K562 (cell line): ENCODE measurements at regions not wholly inside any gene's neighbourhood (a gene's known extent, or its start where the extent isn't known, plus 50 kb on each side); places are given as distances from the start of the nearest gene placed in this dataset.
A peak's percentile ranks its signal among the peaks of the same experiment; 100 is the strongest.

Source experiments
- CCNT2 ChIP-seq: IDR thresholded peaks from 2 replicates; pipeline ENCODE4 v1.6.1; 2011; ENCODE audit warnings: borderline replicate concordance, low read depth, mild to moderate bottlenecking, moderate library complexity, mixed read lengths, low read length; ENCODE audit not compliant: insufficient read length; ENCODE audit errors: extremely low read depth
- EP300 ChIP-seq: IDR thresholded peaks from 2 replicates; pipeline ENCODE4 v1.6.1; 2012; ENCODE audit warnings: low read length, improper control_type of control experiment
- FOXA3 ChIP-seq, 2 experiments: fragments of 450-650 bp in 1 of 2; sonication (generic) in 1 of 2; formaldehyde crosslinking; IDR thresholded peaks in 1 of 2; conservative IDR thresholded peaks in 1 of 2; 2 replicates each; pipeline versions ENCODE4 v1.4.0 to v1.8.0; 2020 to 2022; ENCODE audit warnings: mild to moderate bottlenecking in 2 of 2, missing genetic modification reagents in 1 of 2
- HDAC2 ChIP-seq: fragments of 450-650 bp; IDR thresholded peaks from 2 replicates; pipeline ENCODE4 v1.6.1; 2016; ENCODE audit warnings: mild to moderate bottlenecking
- MGA ChIP-seq: fragments of 450-650 bp; IDR thresholded peaks from 2 replicates; pipeline ENCODE4 v1.6.1; 2016; ENCODE audit warnings: mild to moderate bottlenecking, moderate library complexity
- NCOR1 ChIP-seq: fragments of 450-650 bp; IDR thresholded peaks from 2 replicates; pipeline ENCODE4 v1.6.1; 2016; ENCODE audit warnings: mild to moderate bottlenecking, moderate library complexity
- TCF3 ChIP-seq: sonication (generic); formaldehyde crosslinking; IDR thresholded peaks from 2 replicates; pipeline ENCODE4 v1.4.0; 2020; ENCODE audit warnings: mild to moderate bottlenecking, missing genetic modification reagents
- TRIM24 ChIP-seq, 2 experiments: fragments of 450-650 bp; IDR thresholded peaks; 2 replicates each; pipeline ENCODE4 v1.6.1; 2016
- TF ChIP-seq, protein P1 (sequence below): fragments of 450-650 bp; formaldehyde crosslinking; IDR thresholded peaks from 2 replicates; pipeline ENCODE4 v1.4.0; 2020; ENCODE audit warnings: mild to moderate bottlenecking, moderate library complexity

- 0 out of 4 replicates have a peak, but pooled peaks of 1 of the 2 experiments have one; percentile 5 for TF ChIP-seq FOXA3 (CRISPR knock-in tag; conservative IDR thresholded peaks at IDR 0.05 in 1 of 2, IDR thresholded peaks at IDR 0.05 in 1 of 2)
- TF ChIP-seq TCF3 (CRISPR knock-in tag), result peak; percentile 59
- peak; percentile 45 for TF ChIP-seq CCNT2
- peak; percentile 61 for TF ChIP-seq NCOR1
- TF ChIP-seq, protein P1, sequence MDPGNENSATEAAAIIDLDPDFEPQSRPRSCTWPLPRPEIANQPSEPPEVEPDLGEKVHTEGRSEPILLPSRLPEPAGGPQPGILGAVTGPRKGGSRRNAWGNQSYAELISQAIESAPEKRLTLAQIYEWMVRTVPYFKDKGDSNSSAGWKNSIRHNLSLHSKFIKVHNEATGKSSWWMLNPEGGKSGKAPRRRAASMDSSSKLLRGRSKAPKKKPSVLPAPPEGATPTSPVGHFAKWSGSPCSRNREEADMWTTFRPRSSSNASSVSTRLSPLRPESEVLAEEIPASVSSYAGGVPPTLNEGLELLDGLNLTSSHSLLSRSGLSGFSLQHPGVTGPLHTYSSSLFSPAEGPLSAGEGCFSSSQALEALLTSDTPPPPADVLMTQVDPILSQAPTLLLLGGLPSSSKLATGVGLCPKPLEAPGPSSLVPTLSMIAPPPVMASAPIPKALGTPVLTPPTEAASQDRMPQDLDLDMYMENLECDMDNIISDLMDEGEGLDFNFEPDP (CRISPR knock-in tag), result no peak
- peak; percentile 76 for TF ChIP-seq EP300
- peak; percentile 35; the same call in 1 of the 2 replicates for TF ChIP-seq HDAC2
- no peak for TF ChIP-seq MGA
- TF ChIP-seq TRIM24 (IDR thresholded peaks at IDR 0.05), result 0 out of 4 replicates have a peak, but pooled peaks of 1 of the 2 experiments have one; percentile 25
Observed at GRCh38 chr2:105653302-105653701, 91.4 kb upstream of the NCK2 start (continued).
